Caco-2 (cell line): ENCODE measurements at regions not wholly inside any gene's neighbourhood (a gene's known extent, or its start where the extent isn't known, plus 50 kb on each side); places are given as distances from the start of the nearest gene placed in this dataset.
"Not testable (repeated sequence)": the region's sequence is repeated elsewhere in the genome, so short reads cannot be mapped to it uniquely, and the experiment has no call there.

Experiments
- BruUV-seq: library from RNA; stranded (reverse); fragments of 400-500 nt; replicated peaks from 2 replicates; lab custom pipeline; 2021; lab: Mats Ljungman, UMichigan
- CTCF ChIA-PET: fragments of 300-600 bp; sonication (Branson Sonifier 250); formaldehyde crosslinking; loops from one replicate; lab custom pipeline; 2022; ENCODE audit warnings: antibody characterized with exemption; lab: Charles Lee
- POLR2A ChIA-PET: fragments of 300-600 bp; sonication (Branson Sonifier 250); formaldehyde crosslinking; loops from one replicate; lab custom pipeline; 2022; ENCODE audit warnings: antibody characterized with exemption; lab: Charles Lee
- DNase-seq, 2 experiments: peaks; one replicate each; pipeline versions ENCODE4 v3.0.0 to v3.0.0-alpha.2; 2020 to 2022
- H3K27me3 ChIP-seq: replicated peaks from 2 replicates; pipeline ENCODE4 v1.6.0; 2011; ENCODE audit warnings: low read length; ENCODE audit not compliant: control insufficient read depth, insufficient read depth
- H3K36me3 ChIP-seq: 2 replicates; pipeline ENCODE4 v1.5.1; 2011; ENCODE audit warnings: low read length; ENCODE audit not compliant: control insufficient read depth, insufficient read depth
- H3K4me1 ChIP-seq: fragments of 250-450 bp; sonication (Bioruptor Pico); 2 replicates; pipeline ENCODE4 v1.5.1; 2020; ENCODE audit warnings: mild to moderate bottlenecking
- H3K4me3 ChIP-seq: 2 replicates; pipeline ENCODE4 v1.5.1; 2011; ENCODE audit warnings: low read depth, mild to moderate bottlenecking, control low read depth, low read length
- H3K9me3 ChIP-seq: fragments of 250-450 bp; sonication (Bioruptor Pico); 2 replicates; pipeline ENCODE4 v1.5.1; 2020; ENCODE audit warnings: mild to moderate bottlenecking, moderate library complexity
- H3K27ac Mint-ChIP-seq: one replicate; pipeline ENCODE4 v1.8.0; 2022; ENCODE audit warnings: mixed read lengths; ENCODE audit not compliant: unreplicated experiment
- H3K27me3 Mint-ChIP-seq: one replicate; pipeline ENCODE4 v1.8.0; 2022; ENCODE audit warnings: mixed read lengths; ENCODE audit not compliant: insufficient read depth, unreplicated experiment
- H3K36me3 Mint-ChIP-seq: one replicate; pipeline ENCODE4 v1.8.0; 2022; ENCODE audit warnings: mild to moderate bottlenecking, mixed read lengths; ENCODE audit not compliant: insufficient read depth, unreplicated experiment
- H3K4me1 Mint-ChIP-seq: one replicate; pipeline ENCODE4 v1.8.0; 2022; ENCODE audit warnings: low read depth, mixed read lengths; ENCODE audit not compliant: unreplicated experiment
- H3K4me3 Mint-ChIP-seq: one replicate; pipeline ENCODE4 v1.8.0; 2022; ENCODE audit warnings: mild to moderate bottlenecking, moderate library complexity, mixed read lengths; ENCODE audit not compliant: unreplicated experiment
- H3K9me3 Mint-ChIP-seq: one replicate; pipeline ENCODE4 v1.8.0; 2022; ENCODE audit warnings: mixed read lengths; ENCODE audit not compliant: unreplicated experiment
- intact Hi-C: fragments of 100-400 bp; cut with micrococcal nuclease; formaldehyde crosslinking; loops from one replicate; pipeline ENCODE4 v1.10.0; 2022; ENCODE audit not compliant: unreplicated experiment
- TF ChIP-seq, protein P1 (sequence below), 2 experiments: fragments of 200-600 bp in 1 of 2; IDR thresholded peaks; 1 replicate in 1 of 2; 2 replicates in 1 of 2; pipeline versions ENCODE4 v1.5.1 to v1.8.0; 2011 to 2022; ENCODE audit warnings: antibody characterized with exemption in 1 of 2, control low read depth in 1 of 2, inconsistent platforms in 1 of 2, low read depth in 1 of 2, low read length in 1 of 2, mild to moderate bottlenecking in 1 of 2, moderate library complexity in 1 of 2; ENCODE audit not compliant: insufficient read depth in 1 of 2, severe bottlenecking in 1 of 2, unreplicated experiment in 1 of 2

GRCh38 chr1:98110674-98111073 is 189.8 kb upstream of the DPYD start:
- TF ChIP-seq, protein P1, sequence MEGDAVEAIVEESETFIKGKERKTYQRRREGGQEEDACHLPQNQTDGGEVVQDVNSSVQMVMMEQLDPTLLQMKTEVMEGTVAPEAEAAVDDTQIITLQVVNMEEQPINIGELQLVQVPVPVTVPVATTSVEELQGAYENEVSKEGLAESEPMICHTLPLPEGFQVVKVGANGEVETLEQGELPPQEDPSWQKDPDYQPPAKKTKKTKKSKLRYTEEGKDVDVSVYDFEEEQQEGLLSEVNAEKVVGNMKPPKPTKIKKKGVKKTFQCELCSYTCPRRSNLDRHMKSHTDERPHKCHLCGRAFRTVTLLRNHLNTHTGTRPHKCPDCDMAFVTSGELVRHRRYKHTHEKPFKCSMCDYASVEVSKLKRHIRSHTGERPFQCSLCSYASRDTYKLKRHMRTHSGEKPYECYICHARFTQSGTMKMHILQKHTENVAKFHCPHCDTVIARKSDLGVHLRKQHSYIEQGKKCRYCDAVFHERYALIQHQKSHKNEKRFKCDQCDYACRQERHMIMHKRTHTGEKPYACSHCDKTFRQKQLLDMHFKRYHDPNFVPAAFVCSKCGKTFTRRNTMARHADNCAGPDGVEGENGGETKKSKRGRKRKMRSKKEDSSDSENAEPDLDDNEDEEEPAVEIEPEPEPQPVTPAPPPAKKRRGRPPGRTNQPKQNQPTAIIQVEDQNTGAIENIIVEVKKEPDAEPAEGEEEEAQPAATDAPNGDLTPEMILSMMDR (IDR thresholded peaks at IDR 0.05; ENCODE audit: insufficient read depth in 1 of 2, low read depth in 1 of 2, low read length in 1 of 2, severe bottlenecking in 1 of 2, unreplicated experiment in 1 of 2), result no peak
- CTCF ChIA-PET, result no interaction called here
- intact Hi-C loops, result no loop called here
- Histone ChIP-seq H3K27me3 (no peaks in the 10 kb centered on the region), H3K36me3 (no peaks in the 10 kb centered on the region), H3K4me3 (no peak overlapping the region), H3K4me1 (no peaks in the 10 kb centered on the region), H3K9me3 (peaks cover 6% of the 10 kb centered on the region; the same call in 1 of the 2 replicates)
- Mint-ChIP-seq H3K27me3 (no peaks in the 10 kb centered on the region), H3K9me3 (peaks cover 28% of the 10 kb centered on the region), H3K4me1 (no peaks in the 10 kb centered on the region), H3K27ac (no peak overlapping the region), H3K36me3 (peaks cover 9% of the 10 kb centered on the region), H3K4me3 (no peak overlapping the region)
- POLR2A ChIA-PET, result no interaction called here
- no TSS peak for BruUV-seq
- no peak for DNase-seq

GRCh38 chr1:98108378-98108777 is 187.5 kb upstream of the DPYD start:
- H3K4me3 ChIP-seq, H3K27me3 Mint-ChIP-seq, H3K36me3 ChIP-seq, intact Hi-C loops, BruUV-seq, H3K4me3 Mint-ChIP-seq, DNase-seq, H3K27ac Mint-ChIP-seq, CTCF ChIA-PET, H3K4me1 Mint-ChIP-seq, H3K27me3 ChIP-seq, H3K4me1 ChIP-seq, POLR2A ChIA-PET, H3K36me3 Mint-ChIP-seq, H3K9me3 ChIP-seq: not testable (repeated sequence)
- peaks cover 30% of the 10 kb centered on the region for H3K9me3 Mint-ChIP-seq

GRCh38 chr1:98107256-98107655 is 186.4 kb upstream of the DPYD start:
- peaks cover 5% of the 10 kb centered on the region; the same call in 1 of the 2 replicates for H3K4me1 ChIP-seq
- no peaks in the 10 kb centered on the region for H3K27me3 ChIP-seq
- H3K9me3 ChIP-seq, result peaks cover 6% of the 10 kb centered on the region; the same call in 1 of the 2 replicates
- Mint-ChIP-seq H3K9me3 (peaks cover 30% of the 10 kb centered on the region), H3K27ac (no peak overlapping the region), H3K27me3 (no peaks in the 10 kb centered on the region), H3K4me3 (no peak overlapping the region), H3K4me1 (peaks cover 7% of the 10 kb centered on the region), H3K36me3 (peaks cover 9% of the 10 kb centered on the region)
- intact Hi-C loops, result no loop called here
- no TSS peak for BruUV-seq
- TF ChIP-seq, protein P1 (IDR thresholded peaks at IDR 0.05; ENCODE audit: insufficient read depth in 1 of 2, low read depth in 1 of 2, low read length in 1 of 2, severe bottlenecking in 1 of 2, unreplicated experiment in 1 of 2), result no peak
- no peak overlapping the region for H3K4me3 ChIP-seq
- ChIA-PET CTCF (no interaction called here), POLR2A (no interaction called here)
- no peak for DNase-seq
- no peaks in the 10 kb centered on the region for H3K36me3 ChIP-seq

DNA sequence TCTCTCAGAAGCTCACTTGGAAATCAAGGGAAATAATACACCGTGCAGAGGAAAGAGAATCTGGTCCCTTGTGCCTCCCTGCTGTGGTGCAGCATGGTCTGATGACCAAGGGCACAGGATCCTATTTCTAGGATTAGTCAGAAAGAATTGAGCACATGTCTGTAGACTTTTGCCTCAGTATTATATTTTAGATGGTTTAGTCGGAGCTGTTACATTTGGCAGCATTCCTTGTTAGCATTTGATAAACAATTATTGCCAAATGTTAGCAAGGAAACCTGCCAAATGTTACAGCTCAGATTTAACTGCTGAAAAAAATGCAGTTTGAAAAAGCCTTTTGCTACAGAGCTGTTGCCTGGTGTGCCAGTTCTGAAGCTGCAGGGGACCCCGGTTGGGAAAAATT is 183.5 kb upstream of the DPYD start:
- no peaks in the 10 kb centered on the region for H3K36me3 ChIP-seq
- intact Hi-C loops, result no loop called here
- no peak overlapping the region for H3K27ac Mint-ChIP-seq
- H3K36me3 Mint-ChIP-seq, result peaks cover 9% of the 10 kb centered on the region
- H3K27me3 Mint-ChIP-seq, result no peaks in the 10 kb centered on the region
- CTCF ChIA-PET, result no interaction called here
- H3K4me3 ChIP-seq, result no peak overlapping the region
- H3K4me1 ChIP-seq, result peaks cover 5% of the 10 kb centered on the region; the same call in 1 of the 2 replicates
- no TSS peak for BruUV-seq
- DNase-seq, result no peak
- H3K9me3 ChIP-seq, result peaks cover 6% of the 10 kb centered on the region; the same call in 1 of the 2 replicates
- POLR2A ChIA-PET, result no interaction called here
- TF ChIP-seq, protein P1 (IDR thresholded peaks at IDR 0.05; ENCODE audit: insufficient read depth in 1 of 2, low read depth in 1 of 2, low read length in 1 of 2, severe bottlenecking in 1 of 2, unreplicated experiment in 1 of 2), result no peak
- H3K4me3 Mint-ChIP-seq, result no peak overlapping the region
- H3K9me3 Mint-ChIP-seq, result peaks cover 30% of the 10 kb centered on the region
- peaks cover 7% of the 10 kb centered on the region for H3K4me1 Mint-ChIP-seq
- H3K27me3 ChIP-seq, result no peaks in the 10 kb centered on the region
